ENCODE measurements at regions not wholly inside any gene's neighbourhood (a gene's known extent, or its start where the extent isn't known, plus 50 kb on each side); places are given as distances from the start of the nearest gene placed in this dataset.

- no peak for DNase-seq (ENCODE audit: low read depth, low spot score)
- in situ Hi-C loops (cut with HindIII; ENCODE audit: low sequenced_read_pairs) = no loop called here
- no peak overlapping the region for H3K4me3 ChIP-seq (ENCODE audit: low read depth, low read length)
- no peak for TF ChIP-seq CTCF (IDR thresholded peaks at IDR 0.05; ENCODE audit: low read depth, low read length)
Measured at GRCh38 chr6:49370518-49370917, 92.5 kb downstream of the MMUT start.

DNA sequence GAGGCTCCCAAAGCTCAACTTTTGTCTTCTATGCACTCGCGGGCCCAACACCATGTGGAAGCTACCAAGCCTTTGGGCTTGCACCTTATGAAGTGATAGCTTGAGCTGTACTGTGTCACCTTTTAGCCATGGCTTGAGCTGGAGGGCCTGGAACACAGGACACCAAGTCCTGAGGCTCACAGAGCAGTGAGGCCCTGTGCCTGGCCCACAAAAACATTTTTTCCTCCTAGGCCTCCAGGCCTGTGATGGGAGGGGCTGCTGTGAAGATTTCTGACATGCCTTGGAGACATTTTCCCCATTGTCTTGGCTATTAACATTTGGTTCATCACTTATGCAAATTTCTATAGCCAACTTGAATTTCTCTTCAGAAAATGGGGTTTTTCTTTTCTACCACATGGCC lies 96.5 kb downstream of the MMUT start:
- no peak for TF ChIP-seq CTCF (IDR thresholded peaks at IDR 0.05; ENCODE audit: low read depth, low read length)
- no peak for DNase-seq (ENCODE audit: low read depth, low spot score)
- H3K4me3 ChIP-seq (ENCODE audit: low read depth, low read length) = no peak overlapping the region
- in situ Hi-C loops (cut with HindIII; ENCODE audit: low sequenced_read_pairs) = no loop called here

GRCh38 chr6:49348561-49348960 lies 114.5 kb downstream of the MMUT start:
- no peak for TF ChIP-seq CTCF (IDR thresholded peaks at IDR 0.05; ENCODE audit: low read depth, low read length)
- no peak overlapping the region for H3K4me3 ChIP-seq (ENCODE audit: low read depth, low read length)
- no peak for DNase-seq (ENCODE audit: low read depth, low spot score)
- in situ Hi-C loops (cut with HindIII; ENCODE audit: low sequenced_read_pairs) = no loop called here

DNA sequence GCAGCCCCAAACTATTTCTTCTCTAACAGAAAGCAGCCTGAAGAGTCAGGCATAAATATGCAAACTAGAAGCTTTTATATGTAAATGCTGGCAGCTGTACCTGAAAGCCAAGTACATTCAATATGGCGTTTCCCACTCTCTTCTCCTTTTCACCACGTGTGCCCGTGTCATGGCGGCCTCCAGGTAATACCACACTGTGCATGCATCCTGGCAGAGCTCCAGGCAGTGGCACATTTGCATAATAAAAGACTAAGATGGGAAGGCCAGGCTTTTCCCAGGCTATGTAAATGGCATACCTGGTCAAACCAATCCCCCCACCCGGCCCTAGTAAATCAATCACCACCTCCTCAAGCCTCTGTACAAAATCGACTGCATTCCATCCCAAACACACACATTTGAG lies 120.6 kb downstream of the MMUT start:
- DNase-seq (ENCODE audit: low read depth, low spot score) = no peak
- in situ Hi-C loops (cut with HindIII; ENCODE audit: low sequenced_read_pairs) = no loop called here
- no peak for TF ChIP-seq CTCF (IDR thresholded peaks at IDR 0.05; ENCODE audit: low read depth, low read length)
- H3K4me3 ChIP-seq (ENCODE audit: low read depth, low read length) = no peak overlapping the region

DNA sequence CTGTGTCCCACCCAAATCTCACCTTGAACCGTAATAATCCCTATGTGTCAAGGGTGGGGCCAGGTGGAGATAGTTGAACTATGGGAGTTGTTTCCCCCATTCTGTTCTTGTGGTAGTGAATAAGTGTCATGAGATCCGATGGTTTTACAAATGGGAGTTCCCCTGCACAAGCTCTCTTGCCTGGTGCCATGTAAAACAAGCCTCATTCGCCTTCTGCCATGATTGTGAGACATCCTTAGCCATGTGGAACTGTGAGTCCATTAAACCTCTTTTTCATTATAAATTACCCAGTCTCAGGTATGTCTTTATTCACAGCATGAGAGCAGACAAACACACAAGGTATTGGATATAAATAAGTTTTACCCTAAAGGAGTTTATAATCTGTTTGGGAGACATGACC lies 121.2 kb downstream of the MMUT start:
- H3K4me3 ChIP-seq (ENCODE audit: low read depth, low read length) = no peak overlapping the region
- in situ Hi-C loops (cut with HindIII; ENCODE audit: low sequenced_read_pairs) = no loop called here
- no peak for TF ChIP-seq CTCF (IDR thresholded peaks at IDR 0.05; ENCODE audit: low read depth, low read length)
- no peak for DNase-seq (ENCODE audit: low read depth, low spot score)

DNA sequence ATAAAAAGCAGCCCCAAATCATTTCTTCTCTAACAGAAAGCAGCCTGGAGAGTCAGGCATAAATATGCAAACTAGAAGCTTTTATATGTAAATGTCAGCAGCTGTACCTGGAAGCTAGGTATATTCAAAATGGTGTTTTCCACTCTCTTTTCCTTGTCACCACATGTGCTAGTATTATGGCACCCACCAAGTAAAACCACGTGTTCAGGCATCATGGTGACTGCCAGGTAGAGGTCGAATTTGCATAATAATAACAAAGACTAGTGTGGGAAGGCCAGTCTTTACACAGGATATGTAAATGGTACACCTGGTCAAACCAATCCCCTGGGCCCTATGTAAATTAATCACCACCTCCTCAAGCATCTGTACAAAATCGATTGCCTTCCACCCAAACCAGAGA lies 124.0 kb downstream of the MMUT start:
- no peak for DNase-seq (ENCODE audit: low read depth, low spot score)
- no peak for TF ChIP-seq CTCF (IDR thresholded peaks at IDR 0.05; ENCODE audit: low read depth, low read length)
- in situ Hi-C loops (cut with HindIII; ENCODE audit: low sequenced_read_pairs) = no loop called here
- H3K4me3 ChIP-seq (ENCODE audit: low read depth, low read length) = no peak overlapping the region

GRCh38 chr6:49336514-49337131 lies 126.4 kb downstream of the MMUT start:
- no peak for TF ChIP-seq CTCF (IDR thresholded peaks at IDR 0.05; ENCODE audit: low read depth, low read length)
- no peak for DNase-seq (ENCODE audit: low read depth, low spot score)
- in situ Hi-C loops (cut with HindIII; ENCODE audit: low sequenced_read_pairs) = no loop called here
- H3K4me3 ChIP-seq (ENCODE audit: low read depth, low read length) = no peak overlapping the region

Data from astrocyte of the spinal cord (primary cell).